ENCODE measurements at regions not wholly inside any gene's neighbourhood (a gene's known extent, or its start where the extent isn't known, plus 50 kb on each side); places are given as distances from the start of the nearest gene placed in this dataset.

DNA sequence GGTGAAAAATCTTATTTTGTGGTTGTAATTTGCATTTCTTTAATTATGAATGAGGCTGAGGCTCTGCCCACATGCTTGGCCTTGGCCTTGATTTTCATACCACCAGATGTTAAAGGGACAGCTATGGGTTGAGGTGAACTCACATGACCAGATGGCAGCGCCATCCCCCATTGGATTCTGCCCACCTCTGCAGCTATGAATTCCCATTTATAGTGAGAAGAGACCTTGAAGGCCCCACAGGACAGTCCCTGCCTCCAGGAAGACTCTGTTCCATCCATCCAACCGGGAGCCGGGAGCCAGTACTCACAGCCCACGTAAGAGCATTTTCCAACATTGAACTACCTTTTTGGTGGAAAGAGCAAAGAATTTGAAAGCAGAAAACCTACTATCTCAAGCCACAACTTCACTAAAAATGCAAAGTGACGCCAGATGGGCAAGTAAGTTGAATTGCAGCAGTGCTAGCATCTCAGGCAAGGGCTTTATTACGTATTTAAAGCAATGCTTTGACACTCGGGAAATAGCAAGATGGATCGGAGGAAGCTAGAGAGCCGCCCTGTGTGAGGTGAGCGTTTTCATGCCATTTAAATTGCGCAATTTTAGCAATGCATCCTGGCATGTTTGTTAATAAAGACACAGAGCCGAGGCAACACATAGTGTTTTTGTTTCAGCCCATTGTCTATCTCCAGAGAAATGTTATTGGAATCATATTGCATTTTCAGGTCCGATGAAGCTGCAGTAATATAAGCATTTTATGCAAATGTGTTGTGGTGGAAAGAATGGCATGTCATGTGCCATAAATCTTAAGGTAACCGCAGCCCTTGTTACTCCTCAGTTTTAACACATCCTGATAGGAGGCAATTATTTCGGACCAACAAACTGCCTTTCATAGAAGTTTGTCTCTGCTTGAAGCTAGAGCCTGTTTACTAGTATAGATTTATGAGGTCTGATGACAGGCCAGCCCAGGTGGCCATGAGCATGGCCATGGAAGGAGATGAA lies 273.4 kb upstream of the TNRC6C start:
- TF ChIP-seq OVOL3 (tag by site-specific recombination; IDR thresholded peaks at IDR 0.05) (no peak), ZNF391 (tag by site-specific recombination; IDR thresholded peaks at IDR 0.05; ENCODE audit: borderline replicate concordance, low read depth) (no peak), ZSCAN16 (tag by site-specific recombination; IDR thresholded peaks at IDR 0.05) (no peak), ZBTB17 (tag by site-specific recombination; IDR thresholded peaks at IDR 0.05) (no peak), ZNF10 (tag by site-specific recombination; IDR thresholded peaks at IDR 0.05) (no peak), ZNF747 (tag by site-specific recombination; IDR thresholded peaks at IDR 0.05) (no peak), WT1 (tag by site-specific recombination; IDR thresholded peaks at IDR 0.05) (no peak), ZNF140 (tag by site-specific recombination; IDR thresholded peaks at IDR 0.05) (no peak)
- TF ChIP-seq, protein P1, sequence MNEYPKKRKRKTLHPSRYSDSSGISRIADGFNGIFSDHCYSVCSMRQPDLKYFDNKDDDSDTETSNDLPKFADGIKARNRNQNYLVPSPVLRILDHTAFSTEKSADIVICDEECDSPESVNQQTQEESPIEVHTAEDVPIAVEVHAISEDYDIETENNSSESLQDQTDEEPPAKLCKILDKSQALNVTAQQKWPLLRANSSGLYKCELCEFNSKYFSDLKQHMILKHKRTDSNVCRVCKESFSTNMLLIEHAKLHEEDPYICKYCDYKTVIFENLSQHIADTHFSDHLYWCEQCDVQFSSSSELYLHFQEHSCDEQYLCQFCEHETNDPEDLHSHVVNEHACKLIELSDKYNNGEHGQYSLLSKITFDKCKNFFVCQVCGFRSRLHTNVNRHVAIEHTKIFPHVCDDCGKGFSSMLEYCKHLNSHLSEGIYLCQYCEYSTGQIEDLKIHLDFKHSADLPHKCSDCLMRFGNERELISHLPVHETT (tag by site-specific recombination; IDR thresholded peaks at IDR 0.05), result no peak
- TF ChIP-seq, protein P2, sequence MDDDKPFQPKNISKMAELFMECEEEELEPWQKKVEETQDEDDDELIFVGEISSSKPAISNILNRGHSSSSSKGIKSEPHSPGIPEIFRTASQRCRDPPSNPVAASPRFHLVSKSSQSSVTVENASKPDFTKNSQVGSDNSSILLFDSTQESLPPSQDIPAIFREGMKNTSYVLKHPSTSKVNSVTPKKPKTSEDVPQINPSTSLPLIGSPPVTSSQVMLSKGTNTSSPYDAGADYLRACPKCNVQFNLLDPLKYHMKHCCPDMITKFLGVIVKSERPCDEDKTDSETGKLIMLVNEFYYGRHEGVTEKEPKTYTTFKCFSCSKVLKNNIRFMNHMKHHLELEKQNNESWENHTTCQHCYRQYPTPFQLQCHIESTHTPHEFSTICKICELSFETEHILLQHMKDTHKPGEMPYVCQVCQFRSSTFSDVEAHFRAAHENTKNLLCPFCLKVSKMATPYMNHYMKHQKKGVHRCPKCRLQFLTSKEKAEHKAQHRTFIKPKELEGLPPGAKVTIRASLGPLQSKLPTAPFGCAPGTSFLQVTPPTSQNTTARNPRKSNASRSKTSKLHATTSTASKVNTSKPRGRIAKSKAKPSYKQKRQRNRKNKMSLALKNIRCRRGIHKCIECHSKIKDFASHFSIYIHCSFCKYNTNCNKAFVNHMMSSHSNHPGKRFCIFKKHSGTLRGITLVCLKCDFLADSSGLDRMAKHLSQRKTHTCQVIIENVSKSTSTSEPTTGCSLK (tag by site-specific recombination; IDR thresholded peaks at IDR 0.05), result no peak
- TF ChIP-seq, protein P3, sequence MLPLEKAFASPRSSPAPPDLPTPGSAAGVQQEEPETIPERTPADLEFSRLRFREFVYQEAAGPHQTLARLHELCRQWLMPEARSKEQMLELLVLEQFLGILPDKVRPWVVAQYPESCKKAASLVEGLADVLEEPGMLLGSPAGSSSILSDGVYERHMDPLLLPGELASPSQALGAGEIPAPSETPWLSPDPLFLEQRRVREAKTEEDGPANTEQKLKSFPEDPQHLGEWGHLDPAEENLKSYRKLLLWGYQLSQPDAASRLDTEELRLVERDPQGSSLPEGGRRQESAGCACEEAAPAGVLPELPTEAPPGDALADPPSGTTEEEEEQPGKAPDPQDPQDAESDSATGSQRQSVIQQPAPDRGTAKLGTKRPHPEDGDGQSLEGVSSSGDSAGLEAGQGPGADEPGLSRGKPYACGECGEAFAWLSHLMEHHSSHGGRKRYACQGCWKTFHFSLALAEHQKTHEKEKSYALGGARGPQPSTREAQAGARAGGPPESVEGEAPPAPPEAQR (tag by site-specific recombination; IDR thresholded peaks at IDR 0.05), result no peak
- TF ChIP-seq, protein P4, sequence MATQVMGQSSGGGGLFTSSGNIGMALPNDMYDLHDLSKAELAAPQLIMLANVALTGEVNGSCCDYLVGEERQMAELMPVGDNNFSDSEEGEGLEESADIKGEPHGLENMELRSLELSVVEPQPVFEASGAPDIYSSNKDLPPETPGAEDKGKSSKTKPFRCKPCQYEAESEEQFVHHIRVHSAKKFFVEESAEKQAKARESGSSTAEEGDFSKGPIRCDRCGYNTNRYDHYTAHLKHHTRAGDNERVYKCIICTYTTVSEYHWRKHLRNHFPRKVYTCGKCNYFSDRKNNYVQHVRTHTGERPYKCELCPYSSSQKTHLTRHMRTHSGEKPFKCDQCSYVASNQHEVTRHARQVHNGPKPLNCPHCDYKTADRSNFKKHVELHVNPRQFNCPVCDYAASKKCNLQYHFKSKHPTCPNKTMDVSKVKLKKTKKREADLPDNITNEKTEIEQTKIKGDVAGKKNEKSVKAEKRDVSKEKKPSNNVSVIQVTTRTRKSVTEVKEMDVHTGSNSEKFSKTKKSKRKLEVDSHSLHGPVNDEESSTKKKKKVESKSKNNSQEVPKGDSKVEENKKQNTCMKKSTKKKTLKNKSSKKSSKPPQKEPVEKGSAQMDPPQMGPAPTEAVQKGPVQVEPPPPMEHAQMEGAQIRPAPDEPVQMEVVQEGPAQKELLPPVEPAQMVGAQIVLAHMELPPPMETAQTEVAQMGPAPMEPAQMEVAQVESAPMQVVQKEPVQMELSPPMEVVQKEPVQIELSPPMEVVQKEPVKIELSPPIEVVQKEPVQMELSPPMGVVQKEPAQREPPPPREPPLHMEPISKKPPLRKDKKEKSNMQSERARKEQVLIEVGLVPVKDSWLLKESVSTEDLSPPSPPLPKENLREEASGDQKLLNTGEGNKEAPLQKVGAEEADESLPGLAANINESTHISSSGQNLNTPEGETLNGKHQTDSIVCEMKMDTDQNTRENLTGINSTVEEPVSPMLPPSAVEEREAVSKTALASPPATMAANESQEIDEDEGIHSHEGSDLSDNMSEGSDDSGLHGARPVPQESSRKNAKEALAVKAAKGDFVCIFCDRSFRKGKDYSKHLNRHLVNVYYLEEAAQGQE (tag by site-specific recombination; IDR thresholded peaks at IDR 0.05), result no peak
